Panc1 (cell line): ENCODE measurements at regions not wholly inside any gene's neighbourhood (a gene's known extent, or its start where the extent isn't known, plus 50 kb on each side); places are given as distances from the start of the nearest gene placed in this dataset.

Experiments used
- ATAC-seq: fragments of 200-7000 bp; cut with Tn5 transposase; 2 replicates; pipeline ENCODE4 v1.9.1; 2020; ENCODE audit warnings: mild to moderate bottlenecking, moderate library complexity
- BruUV-seq: library from RNA; stranded (reverse); fragments of 400-500 nt; replicated peaks from 2 replicates; lab custom pipeline; 2021; lab: Mats Ljungman, UMichigan
- CTCF ChIA-PET: fragments of 300-600 bp; sonication (Branson Sonifier 250); formaldehyde crosslinking; loops from one replicate; lab custom pipeline; 2022; ENCODE audit warnings: antibody characterized with exemption; lab: Charles Lee
- POLR2A ChIA-PET: fragments of 300-600 bp; sonication (Branson Sonifier 250); formaldehyde crosslinking; loops from one replicate; lab custom pipeline; 2022; ENCODE audit warnings: antibody characterized with exemption; lab: Charles Lee
- DNase-seq: peaks from one replicate; pipeline ENCODE4 v3.0.0-alpha.2; 2010; ENCODE audit warnings: low read depth, low spot score
- H3K27ac ChIP-seq: 2 replicates; pipeline ENCODE4 v1.5.1; 2011; ENCODE audit warnings: mild to moderate bottlenecking, low read length, inconsistent platforms
- H3K27me3 ChIP-seq: fragments of 200-500 bp; sonication (Bioruptor generic); 2 replicates; pipeline ENCODE4 v1.6.0; 2014; ENCODE audit warnings: low read length, inconsistent platforms; ENCODE audit not compliant: control insufficient read depth, insufficient read depth
- H3K36me3 ChIP-seq: fragments of 200-500 bp; sonication (Bioruptor generic); 2 replicates; pipeline ENCODE4 v1.5.1; 2014; ENCODE audit warnings: inconsistent platforms, mild to moderate bottlenecking, low read length, moderate library complexity; ENCODE audit not compliant: control insufficient read depth, insufficient read depth
- H3K4me1 ChIP-seq: 2 replicates; pipeline ENCODE4 v1.5.1; 2011; ENCODE audit warnings: inconsistent platforms, mild to moderate bottlenecking, low read length, moderate library complexity; ENCODE audit not compliant: control insufficient read depth, insufficient read depth
- H3K4me3 ChIP-seq, 2 experiments: 2 replicates each; pipeline ENCODE4 v1.5.1; 2011 to 2012; ENCODE audit warnings: low read depth in 2 of 2, low read length in 2 of 2, mild to moderate bottlenecking in 2 of 2, inconsistent platforms in 1 of 2, moderate library complexity in 1 of 2
- H3K9me3 ChIP-seq: fragments of 200-500 bp; sonication (Bioruptor generic); 2 replicates; pipeline ENCODE4 v1.5.1; 2014; ENCODE audit warnings: low read depth, mild to moderate bottlenecking, inconsistent platforms, low read length, moderate library complexity; ENCODE audit not compliant: control insufficient read depth, insufficient read depth
- POLR2AphosphoS5 ChIP-seq: IDR thresholded peaks from 2 replicates; pipeline ENCODE4 v1.6.1; 2012; ENCODE audit warnings: mild to moderate bottlenecking, low read depth, low read length, moderate library complexity
- SIN3A ChIP-seq: IDR thresholded peaks from 2 replicates; pipeline ENCODE4 v1.6.1; 2012; ENCODE audit warnings: low read depth, mild to moderate bottlenecking, low read length, moderate library complexity, borderline replicate concordance; ENCODE audit not compliant: insufficient read depth
- TCF7L2 ChIP-seq: IDR thresholded peaks from 2 replicates; pipeline ENCODE4 v1.6.1; 2011; ENCODE audit warnings: mild to moderate bottlenecking, low read depth, low read length, inconsistent platforms
- in situ Hi-C: cut with HindIII; loops from 2 replicates; pipeline ENCODE4 v1.10.0; 2016; ENCODE audit warnings: low sequenced_read_pairs, low pct_unique_long_range_greater_than_20kb
- intact Hi-C: fragments of 100-400 bp; cut with micrococcal nuclease; formaldehyde crosslinking; loops from one replicate; pipeline ENCODE4 v1.10.0; 2022; ENCODE audit not compliant: unreplicated experiment
- TF ChIP-seq, protein P1 (sequence below), 2 experiments: IDR thresholded peaks; 2 replicates each; pipeline ENCODE4 v1.6.1; 2011 to 2012; ENCODE audit warnings: low read depth in 2 of 2, control low read depth in 1 of 2, low read length in 1 of 2, mild to moderate bottlenecking in 1 of 2, moderate library complexity in 1 of 2; ENCODE audit not compliant: insufficient read depth in 1 of 2
- TF ChIP-seq, protein P2 (sequence below): fragments of 450-650 bp; IDR thresholded peaks from 2 replicates; pipeline ENCODE4 v1.5.1; 2017; ENCODE audit warnings: mild to moderate bottlenecking

DNA sequence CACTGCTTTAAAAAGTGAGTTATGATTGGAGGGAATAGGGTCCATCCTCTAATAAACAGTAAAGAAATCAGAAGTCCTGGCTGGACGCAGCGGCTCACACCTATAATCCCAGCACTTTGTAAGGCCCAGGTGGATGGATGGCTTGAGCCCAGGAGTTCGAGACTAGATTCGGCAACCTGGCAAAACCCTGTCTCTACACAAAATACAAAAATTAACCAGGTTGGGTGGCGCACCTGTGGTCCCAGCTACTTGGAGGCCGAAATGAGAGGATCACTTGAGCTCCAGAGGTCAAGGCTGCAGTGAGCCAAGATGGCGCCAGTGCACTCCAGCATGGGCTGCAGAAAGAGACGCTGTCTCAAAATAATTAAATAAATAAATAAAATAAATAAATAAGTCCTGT lies 171.2 kb downstream of the POTEB3 start:
- H3K4me3 ChIP-seq, result no peak overlapping the region
- ChIA-PET POLR2A (no interaction called here), CTCF (no interaction called here)
- no peaks in the 10 kb centered on the region for H3K9me3 ChIP-seq
- no TSS peak for BruUV-seq
- DNase-seq, result no peak
- in situ Hi-C loops, result no loop called here
- no peak for ATAC-seq
- no peaks in the 10 kb centered on the region for H3K36me3 ChIP-seq
- TF ChIP-seq, protein P1, sequence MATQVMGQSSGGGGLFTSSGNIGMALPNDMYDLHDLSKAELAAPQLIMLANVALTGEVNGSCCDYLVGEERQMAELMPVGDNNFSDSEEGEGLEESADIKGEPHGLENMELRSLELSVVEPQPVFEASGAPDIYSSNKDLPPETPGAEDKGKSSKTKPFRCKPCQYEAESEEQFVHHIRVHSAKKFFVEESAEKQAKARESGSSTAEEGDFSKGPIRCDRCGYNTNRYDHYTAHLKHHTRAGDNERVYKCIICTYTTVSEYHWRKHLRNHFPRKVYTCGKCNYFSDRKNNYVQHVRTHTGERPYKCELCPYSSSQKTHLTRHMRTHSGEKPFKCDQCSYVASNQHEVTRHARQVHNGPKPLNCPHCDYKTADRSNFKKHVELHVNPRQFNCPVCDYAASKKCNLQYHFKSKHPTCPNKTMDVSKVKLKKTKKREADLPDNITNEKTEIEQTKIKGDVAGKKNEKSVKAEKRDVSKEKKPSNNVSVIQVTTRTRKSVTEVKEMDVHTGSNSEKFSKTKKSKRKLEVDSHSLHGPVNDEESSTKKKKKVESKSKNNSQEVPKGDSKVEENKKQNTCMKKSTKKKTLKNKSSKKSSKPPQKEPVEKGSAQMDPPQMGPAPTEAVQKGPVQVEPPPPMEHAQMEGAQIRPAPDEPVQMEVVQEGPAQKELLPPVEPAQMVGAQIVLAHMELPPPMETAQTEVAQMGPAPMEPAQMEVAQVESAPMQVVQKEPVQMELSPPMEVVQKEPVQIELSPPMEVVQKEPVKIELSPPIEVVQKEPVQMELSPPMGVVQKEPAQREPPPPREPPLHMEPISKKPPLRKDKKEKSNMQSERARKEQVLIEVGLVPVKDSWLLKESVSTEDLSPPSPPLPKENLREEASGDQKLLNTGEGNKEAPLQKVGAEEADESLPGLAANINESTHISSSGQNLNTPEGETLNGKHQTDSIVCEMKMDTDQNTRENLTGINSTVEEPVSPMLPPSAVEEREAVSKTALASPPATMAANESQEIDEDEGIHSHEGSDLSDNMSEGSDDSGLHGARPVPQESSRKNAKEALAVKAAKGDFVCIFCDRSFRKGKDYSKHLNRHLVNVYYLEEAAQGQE (IDR thresholded peaks at IDR 0.05; ENCODE audit: insufficient read depth in 1 of 2, low read depth in 2 of 2, low read length in 1 of 2), result no peak
- TF ChIP-seq SIN3A (no peak), POLR2AphosphoS5 (no peak), TCF7L2 (no peak)
- TF ChIP-seq, protein P2, sequence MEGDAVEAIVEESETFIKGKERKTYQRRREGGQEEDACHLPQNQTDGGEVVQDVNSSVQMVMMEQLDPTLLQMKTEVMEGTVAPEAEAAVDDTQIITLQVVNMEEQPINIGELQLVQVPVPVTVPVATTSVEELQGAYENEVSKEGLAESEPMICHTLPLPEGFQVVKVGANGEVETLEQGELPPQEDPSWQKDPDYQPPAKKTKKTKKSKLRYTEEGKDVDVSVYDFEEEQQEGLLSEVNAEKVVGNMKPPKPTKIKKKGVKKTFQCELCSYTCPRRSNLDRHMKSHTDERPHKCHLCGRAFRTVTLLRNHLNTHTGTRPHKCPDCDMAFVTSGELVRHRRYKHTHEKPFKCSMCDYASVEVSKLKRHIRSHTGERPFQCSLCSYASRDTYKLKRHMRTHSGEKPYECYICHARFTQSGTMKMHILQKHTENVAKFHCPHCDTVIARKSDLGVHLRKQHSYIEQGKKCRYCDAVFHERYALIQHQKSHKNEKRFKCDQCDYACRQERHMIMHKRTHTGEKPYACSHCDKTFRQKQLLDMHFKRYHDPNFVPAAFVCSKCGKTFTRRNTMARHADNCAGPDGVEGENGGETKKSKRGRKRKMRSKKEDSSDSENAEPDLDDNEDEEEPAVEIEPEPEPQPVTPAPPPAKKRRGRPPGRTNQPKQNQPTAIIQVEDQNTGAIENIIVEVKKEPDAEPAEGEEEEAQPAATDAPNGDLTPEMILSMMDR, result no peak
- H3K27me3 ChIP-seq, result no peaks in the 10 kb centered on the region
- H3K4me1 ChIP-seq, result no peaks in the 10 kb centered on the region
- no peak overlapping the region for H3K27ac ChIP-seq
- intact Hi-C loops, result no loop called here

DNA sequence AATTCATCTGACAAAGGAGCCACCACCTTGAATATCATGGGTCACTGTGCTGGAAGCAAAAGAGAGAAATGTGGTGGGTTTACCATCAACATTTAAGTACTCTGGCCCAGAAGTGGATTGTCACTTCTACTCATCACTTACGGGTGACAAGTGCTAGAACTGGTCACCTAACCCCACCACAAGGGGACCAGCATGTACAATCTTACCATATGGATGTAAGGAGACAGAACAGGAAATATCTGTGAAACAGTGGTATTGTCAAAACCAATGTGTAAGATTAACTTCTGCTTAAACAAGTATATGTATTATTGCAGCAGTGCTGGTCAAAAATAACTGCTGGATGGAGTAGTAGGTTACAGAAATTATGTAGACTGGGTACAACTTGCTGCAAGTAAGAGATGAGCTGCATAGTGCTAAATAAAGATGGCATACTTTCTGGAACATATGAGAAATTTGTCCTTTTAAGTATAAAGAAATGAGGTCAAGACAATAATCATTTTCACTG lies 171.8 kb downstream of the POTEB3 start:
- no peak for DNase-seq
- Histone ChIP-seq H3K4me1 (no peaks in the 10 kb centered on the region), H3K36me3 (no peaks in the 10 kb centered on the region), H3K27ac (no peak overlapping the region), H3K9me3 (no peaks in the 10 kb centered on the region), H3K4me3 (no peak overlapping the region), H3K27me3 (no peaks in the 10 kb centered on the region)
- ChIA-PET POLR2A (no interaction called here), CTCF (no interaction called here)
- in situ Hi-C loops, result no loop called here
- no TSS peak for BruUV-seq
- TF ChIP-seq SIN3A (no peak), POLR2AphosphoS5 (no peak)
- TF ChIP-seq, protein P1 (IDR thresholded peaks at IDR 0.05; ENCODE audit: insufficient read depth in 1 of 2, low read depth in 2 of 2, low read length in 1 of 2), result no peak
- TF ChIP-seq, protein P2, result peak; percentile 2; the same call in 1 of the 2 replicates
- intact Hi-C loops, result no loop called here
- ATAC-seq, result no peak
